Coronary artery (tissue), 2 donors: ENCODE measurements at regions not wholly inside any gene's neighbourhood (a gene's known extent, or its start where the extent isn't known, plus 50 kb on each side); places are given as distances from the start of the nearest gene placed in this dataset.
"Not testable (repeated sequence)": the region's sequence is repeated elsewhere in the genome, so short reads cannot be mapped to it uniquely, and the experiment has no call there.

ENCODE experiments used
- DNase-seq: peaks from one replicate; pipeline ENCODE4 v3.0.0-alpha.2; 2017; ENCODE audit warnings: low spot score
- H3K27ac ChIP-seq, 2 donors: fragments of 200-600 bp; sonication (generic); one replicate each; pipeline ENCODE4 v1.5.1; 2016 to 2019
- H3K4me3 ChIP-seq: fragments of 200-600 bp; sonication (generic); 2 replicates; pipeline ENCODE4 v1.5.1; 2016; ENCODE audit warnings: mild to moderate bottlenecking, moderate library complexity
- TF ChIP-seq, protein P1 (sequence below): fragments of 200-600 bp; sonication (generic); IDR thresholded peaks from one replicate; pipeline ENCODE4 v1.5.1; 2019; ENCODE audit warnings: antibody characterized with exemption

DNA sequence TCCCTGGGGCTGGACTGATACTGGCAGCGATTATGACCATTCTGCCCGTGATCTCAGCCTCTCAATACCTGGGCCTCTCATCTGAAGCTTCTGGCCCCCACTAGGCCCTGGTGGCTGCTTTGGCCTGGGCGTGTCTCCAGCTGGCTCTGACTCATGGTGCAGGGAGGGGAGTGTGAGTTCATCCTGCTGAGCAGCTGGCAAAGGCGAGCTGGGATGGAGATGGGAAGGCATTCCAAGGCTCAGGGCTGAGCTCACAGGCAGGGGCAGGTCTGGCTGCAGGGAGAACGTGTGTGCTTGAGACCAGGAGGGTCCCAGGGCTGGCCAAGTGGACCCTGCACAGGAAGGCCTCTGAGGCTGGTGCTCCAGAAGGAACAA is 221.8 kb downstream of the TMEM121 start:
- DNase-seq = peak; percentile 58
- TF ChIP-seq, protein P1, sequence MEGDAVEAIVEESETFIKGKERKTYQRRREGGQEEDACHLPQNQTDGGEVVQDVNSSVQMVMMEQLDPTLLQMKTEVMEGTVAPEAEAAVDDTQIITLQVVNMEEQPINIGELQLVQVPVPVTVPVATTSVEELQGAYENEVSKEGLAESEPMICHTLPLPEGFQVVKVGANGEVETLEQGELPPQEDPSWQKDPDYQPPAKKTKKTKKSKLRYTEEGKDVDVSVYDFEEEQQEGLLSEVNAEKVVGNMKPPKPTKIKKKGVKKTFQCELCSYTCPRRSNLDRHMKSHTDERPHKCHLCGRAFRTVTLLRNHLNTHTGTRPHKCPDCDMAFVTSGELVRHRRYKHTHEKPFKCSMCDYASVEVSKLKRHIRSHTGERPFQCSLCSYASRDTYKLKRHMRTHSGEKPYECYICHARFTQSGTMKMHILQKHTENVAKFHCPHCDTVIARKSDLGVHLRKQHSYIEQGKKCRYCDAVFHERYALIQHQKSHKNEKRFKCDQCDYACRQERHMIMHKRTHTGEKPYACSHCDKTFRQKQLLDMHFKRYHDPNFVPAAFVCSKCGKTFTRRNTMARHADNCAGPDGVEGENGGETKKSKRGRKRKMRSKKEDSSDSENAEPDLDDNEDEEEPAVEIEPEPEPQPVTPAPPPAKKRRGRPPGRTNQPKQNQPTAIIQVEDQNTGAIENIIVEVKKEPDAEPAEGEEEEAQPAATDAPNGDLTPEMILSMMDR = no peak
- no peak overlapping the region for H3K27ac ChIP-seq
- no peak overlapping the region for H3K4me3 ChIP-seq

DNA sequence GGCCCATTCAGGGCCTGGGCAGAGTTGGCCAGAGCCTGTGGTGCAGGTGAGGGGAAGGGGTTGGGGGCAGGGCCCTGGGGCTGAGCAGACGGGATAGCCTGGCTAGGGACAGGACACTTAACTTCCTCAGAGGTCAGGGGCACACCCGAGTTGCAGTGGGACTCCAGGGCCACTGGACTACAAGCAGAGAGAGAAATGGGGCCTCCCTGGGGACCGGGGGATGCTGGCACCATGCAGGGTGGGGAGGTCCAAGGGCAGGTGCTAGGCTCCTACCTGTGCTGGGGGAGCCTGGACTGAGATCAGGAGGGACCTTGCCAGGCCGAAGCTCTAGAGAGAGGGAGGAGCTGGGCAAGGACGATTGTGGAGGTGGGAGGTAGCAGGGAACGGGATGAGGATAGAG is 222.3 kb downstream of the TMEM121 start:
- not testable (repeated sequence) for DNase-seq, H3K27ac ChIP-seq, H3K4me3 ChIP-seq

DNA sequence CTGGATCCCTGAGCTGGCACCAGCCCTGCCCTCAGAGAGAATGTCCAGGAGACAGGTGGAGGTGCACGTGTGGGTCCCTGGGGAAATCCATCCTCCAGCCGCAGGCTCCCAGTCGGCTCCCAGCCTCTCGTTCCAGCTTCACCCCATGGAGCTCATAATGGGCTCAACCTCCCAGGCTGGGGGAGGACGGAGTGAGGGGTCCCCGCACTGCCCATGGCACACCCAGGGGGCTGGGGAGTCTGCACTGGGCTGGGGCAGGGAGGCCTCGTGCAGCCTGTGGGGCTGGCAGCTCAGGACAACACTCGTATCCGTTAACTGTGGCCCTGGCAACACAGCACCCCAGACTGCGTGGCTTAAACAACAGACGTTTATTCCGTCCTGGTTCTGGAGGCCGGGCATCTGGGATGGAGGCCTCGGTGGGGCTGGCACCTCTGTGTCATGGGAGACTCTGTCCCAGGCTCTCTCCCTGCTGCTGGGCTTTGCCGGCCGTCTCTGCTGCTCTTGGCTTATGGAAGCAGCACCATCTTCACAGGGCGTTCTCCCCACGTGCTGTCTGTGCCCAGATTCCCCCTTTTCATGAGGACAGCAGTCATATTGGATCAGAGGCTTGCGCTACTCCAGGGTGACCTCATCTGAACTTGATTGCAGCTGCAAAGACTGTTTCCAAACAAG is 223.6 kb downstream of the TMEM121 start:
- DNase-seq, H3K27ac ChIP-seq, H3K4me3 ChIP-seq: not testable (repeated sequence)

DNA sequence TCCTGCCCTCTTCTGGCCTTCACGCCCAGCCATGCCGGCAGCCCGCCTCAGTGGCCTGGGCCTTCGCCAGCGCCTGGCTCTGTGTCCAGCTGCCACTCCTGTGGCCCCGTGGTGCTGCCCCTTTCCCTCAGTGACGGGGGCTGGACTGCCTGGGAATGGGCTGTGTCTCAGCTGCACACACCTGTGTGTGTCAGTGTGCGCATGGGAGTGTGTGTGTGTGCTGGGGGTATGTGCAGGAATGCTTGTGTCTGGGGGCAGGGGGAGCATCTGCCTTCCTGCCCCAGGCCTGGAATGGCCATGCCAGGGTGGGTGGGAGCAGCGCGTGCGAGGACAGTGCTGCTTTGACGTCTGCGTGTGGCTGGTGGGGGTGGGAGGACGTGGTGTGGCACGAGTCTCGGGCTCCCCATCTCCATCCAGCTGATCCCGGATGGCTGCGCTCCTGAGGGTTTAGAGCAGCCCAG is 224.9 kb downstream of the TMEM121 start:
- DNase-seq, H3K27ac ChIP-seq, H3K4me3 ChIP-seq: not testable (repeated sequence)

DNA sequence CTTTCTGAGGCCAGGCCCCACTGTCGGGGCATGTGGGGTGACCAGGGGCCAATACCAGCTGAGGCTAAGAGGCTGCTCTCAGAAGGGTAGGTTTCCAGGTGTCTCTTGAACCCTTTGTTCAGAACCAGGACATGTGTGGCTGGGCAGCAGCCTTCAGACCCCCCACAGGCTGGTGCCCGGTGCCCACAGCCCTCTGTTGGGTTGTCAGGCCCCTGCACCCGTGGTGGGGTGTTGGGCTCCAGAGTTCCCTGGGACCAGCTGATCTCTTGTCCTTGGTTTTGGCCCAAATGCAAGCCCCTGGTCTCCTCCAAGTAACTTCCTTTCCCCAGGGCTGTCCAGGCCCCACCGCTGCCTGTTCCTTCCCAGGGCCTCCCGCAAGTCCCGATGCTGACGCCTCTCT is 226.0 kb downstream of the TMEM121 start:
- H3K27ac ChIP-seq, H3K4me3 ChIP-seq, DNase-seq: not testable (repeated sequence)

DNA sequence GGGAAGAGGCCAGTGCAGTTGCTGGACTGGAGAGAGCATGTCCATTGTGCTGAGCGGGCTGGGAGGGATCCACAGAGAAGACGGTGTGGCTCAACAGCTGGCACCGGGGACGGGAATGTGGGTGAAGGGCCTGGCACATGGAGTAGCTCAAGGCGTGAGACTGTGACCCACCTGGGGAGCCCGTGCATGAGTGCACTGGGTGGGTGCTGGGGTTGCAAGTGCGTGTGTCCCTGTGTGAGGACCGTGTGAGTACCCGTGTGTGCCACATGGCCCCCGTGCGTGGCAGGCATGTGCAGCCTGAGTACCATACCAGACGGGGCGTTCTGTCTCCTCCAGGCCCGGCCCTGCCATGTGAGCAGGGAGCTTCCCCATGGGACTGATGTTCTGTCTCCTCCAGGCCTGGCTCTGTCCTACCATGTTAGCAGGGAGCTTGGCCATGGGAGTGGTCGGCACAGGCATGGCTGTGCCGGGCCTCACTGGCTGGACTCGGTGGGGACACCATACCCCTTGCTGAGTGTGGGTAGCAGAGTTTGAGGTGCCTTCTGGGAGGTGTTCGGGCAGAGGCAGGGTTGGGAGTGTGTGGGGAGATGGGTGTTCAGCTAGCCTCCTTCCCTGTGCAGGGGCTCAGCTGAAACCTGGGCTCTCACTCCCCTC is 234.4 kb downstream of the TMEM121 start:
- TF ChIP-seq, protein P1 = no peak
- Histone ChIP-seq H3K27ac (no peak overlapping the region), H3K4me3 (no peak overlapping the region)
- DNase-seq = peak; percentile 62

DNA sequence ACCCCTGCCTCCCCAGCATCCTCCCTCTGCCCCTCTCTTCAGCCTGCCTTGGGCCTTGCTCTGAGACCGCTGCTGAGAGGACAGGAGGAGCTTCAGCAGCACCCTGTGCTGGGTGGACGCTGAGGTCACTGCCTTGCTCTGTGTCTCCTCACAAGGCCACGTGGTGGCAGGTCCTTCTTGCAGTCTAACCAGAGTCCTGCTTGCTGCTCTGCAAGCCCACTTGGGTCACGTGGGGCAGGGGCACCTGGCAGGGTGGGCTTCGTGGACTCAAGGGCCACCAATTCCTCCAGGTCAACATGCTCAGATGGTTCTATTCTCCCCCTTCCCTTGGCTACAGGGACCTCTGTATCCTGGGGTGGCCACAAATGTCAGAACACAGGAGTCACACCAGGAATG is 235.0 kb downstream of the TMEM121 start:
- H3K27ac ChIP-seq, H3K4me3 ChIP-seq: not testable (repeated sequence)
- peak; percentile 26 for DNase-seq

DNA sequence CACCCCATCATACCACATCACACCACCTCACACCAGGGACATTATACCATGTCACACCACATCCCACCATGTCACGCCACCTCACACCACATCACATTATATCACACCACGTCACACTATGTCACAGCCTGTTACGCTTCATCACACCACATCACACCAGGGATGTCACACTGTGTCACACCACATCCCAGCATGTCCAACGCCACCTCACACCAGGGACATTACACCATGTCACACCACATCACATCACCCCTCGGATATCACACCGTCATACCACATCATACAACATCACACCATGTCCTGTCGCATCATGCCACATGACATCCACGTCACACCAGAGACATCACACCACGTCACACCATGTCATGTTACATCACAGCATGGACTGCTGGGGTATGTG is 235.5 kb downstream of the TMEM121 start:
- Histone ChIP-seq H3K4me3 (no peak overlapping the region), H3K27ac (no peak overlapping the region)
- TF ChIP-seq, protein P1 = no peak
- no peak for DNase-seq

DNA sequence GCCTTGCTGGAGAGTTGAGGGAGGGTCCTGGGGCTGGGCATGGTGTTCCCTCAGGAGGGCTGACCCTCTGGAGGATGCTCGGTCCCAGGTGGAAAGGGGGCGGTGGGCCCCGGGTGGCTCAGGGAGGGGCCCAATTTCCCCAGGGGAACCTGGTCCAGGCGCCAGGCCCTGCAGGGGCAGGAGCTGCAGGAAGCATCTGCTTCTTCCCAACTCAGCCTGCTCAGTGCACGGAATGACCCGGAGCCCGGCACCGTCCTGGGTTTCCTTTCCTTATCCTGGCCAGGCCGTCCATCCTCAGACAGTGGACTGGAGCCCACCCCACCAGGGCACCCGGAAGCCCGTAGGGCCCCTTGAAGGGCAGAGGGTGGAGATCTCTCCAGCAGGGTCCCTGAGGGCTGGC is 235.9 kb downstream of the TMEM121 start:
- not testable (repeated sequence) for H3K27ac ChIP-seq, DNase-seq, H3K4me3 ChIP-seq

DNA sequence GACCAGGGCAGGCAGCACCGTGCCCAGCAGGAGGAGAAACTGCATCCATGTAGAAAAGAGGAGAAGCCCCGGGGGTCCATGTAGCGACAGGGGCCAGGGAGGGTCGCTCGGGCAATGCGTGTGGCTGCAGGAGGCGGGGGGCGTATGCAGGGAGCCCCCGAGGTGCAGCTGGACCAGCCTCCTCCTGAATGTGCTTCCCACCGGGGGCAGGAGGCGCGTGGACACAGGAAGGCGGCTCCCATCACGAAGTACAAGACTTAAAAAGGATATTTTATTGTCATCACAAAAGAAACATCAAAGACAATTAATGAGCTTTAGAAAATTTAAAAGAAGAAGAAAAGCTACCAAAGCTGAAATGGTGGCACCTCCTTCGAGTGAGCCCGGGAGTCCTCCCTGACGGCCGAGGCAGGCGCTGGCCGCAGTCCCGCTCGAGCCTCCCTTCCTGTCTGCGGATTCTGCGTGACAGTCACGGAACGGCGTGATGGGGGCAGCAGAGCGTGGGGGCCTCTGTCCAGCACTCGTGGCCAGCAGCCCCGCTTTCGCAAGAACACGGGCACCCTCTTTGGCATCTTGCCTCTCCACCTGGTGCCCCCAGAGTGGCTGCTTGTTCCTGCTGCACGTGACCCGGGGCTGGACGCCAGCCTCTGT is 238.0 kb downstream of the TMEM121 start:
- H3K4me3 ChIP-seq = not testable (repeated sequence)

DNA sequence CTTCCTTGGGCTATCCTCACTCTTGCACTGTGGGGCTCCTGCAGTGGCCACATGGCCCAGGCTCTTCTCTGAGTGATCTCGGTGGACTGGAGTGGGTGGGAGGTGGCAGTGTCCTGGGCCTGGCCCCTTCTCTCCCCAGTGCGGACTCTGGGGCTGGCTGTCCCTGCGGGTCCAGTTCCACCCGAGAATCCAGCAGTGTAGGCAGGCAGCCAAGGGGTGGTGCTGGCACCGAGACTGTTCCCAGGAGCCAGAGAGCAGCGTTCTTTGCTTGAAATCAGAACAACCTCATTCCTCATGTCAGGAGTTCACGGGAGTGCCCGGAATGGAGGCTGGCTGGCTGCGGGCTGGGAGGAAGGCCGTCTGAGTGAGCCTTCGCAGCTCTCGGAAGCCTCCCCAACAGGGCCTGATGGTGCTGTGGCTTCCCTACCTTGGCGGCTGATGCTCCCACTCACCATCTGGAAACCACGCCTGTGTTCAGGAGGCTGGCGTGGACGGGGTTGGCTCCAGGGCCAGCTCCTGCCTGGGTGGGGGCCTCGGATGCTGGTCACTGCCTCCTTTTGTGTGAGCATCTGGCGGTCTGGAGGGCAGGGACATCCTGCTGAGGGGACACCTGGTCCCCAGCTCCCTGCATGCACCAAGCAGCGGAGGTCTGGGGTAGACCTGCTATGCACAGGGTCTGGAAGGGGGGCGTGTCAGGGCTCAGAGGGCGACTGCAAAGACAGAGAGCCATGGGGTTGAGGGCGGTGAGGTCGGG is 238.9 kb downstream of the TMEM121 start:
- H3K4me3 ChIP-seq, DNase-seq, H3K27ac ChIP-seq: not testable (repeated sequence)

More for the DNA sequence above, 238.0 kb downstream of the TMEM121 start:
- not testable (repeated sequence) for DNase-seq, H3K27ac ChIP-seq
